ENCODE measurements at regions not wholly inside any gene's neighbourhood (a gene's known extent, or its start where the extent isn't known, plus 50 kb on each side); places are given as distances from the start of the nearest gene placed in this dataset.

- TF ChIP-seq, protein P1, sequence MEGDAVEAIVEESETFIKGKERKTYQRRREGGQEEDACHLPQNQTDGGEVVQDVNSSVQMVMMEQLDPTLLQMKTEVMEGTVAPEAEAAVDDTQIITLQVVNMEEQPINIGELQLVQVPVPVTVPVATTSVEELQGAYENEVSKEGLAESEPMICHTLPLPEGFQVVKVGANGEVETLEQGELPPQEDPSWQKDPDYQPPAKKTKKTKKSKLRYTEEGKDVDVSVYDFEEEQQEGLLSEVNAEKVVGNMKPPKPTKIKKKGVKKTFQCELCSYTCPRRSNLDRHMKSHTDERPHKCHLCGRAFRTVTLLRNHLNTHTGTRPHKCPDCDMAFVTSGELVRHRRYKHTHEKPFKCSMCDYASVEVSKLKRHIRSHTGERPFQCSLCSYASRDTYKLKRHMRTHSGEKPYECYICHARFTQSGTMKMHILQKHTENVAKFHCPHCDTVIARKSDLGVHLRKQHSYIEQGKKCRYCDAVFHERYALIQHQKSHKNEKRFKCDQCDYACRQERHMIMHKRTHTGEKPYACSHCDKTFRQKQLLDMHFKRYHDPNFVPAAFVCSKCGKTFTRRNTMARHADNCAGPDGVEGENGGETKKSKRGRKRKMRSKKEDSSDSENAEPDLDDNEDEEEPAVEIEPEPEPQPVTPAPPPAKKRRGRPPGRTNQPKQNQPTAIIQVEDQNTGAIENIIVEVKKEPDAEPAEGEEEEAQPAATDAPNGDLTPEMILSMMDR (IDR thresholded peaks at IDR 0.05), result no peak
- no peak for TF ChIP-seq POLR2A (IDR thresholded peaks at IDR 0.05)
These were observed 53.3 kb upstream of the NUDT7 start for GRCh38 chr16:77669057-77669456.
